H1 (cell line): ENCODE measurements at regions not wholly inside any gene's neighbourhood (a gene's known extent, or its start where the extent isn't known, plus 50 kb on each side); places are given as distances from the start of the nearest gene placed in this dataset.

Experiments used
- CTCF ChIA-PET: fragments of 300-600 bp; sonication (Branson Sonifier 250); formaldehyde crosslinking; loops from one replicate; lab custom pipeline; 2021; ENCODE audit not compliant: partially characterized antibody; lab: Charles Lee
- POLR2A ChIA-PET: fragments of 300-600 bp; sonication (Branson Sonifier 250); formaldehyde crosslinking; loops from one replicate; lab custom pipeline; 2021; ENCODE audit warnings: inconsistent platforms; ENCODE audit not compliant: partially characterized antibody; lab: Charles Lee
- DNase-seq, 2 experiments: peaks; one replicate each; pipeline versions ENCODE4 v3.0.0 to v3.0.0-alpha.2; 2010 to 2022; ENCODE audit warnings: low spot score in 2 of 2, low read depth in 1 of 2, mixed read lengths in 1 of 2
- FAIRE-seq: peaks from 2 replicates; lab custom pipeline; 2011; peaks lifted over from hg19 to GRCh38; lab: Jason Lieb, UNC
- H2AFZ ChIP-seq: 2 replicates; pipeline ENCODE4 v1.8.1; 2012; ENCODE audit warnings: low read length, inconsistent platforms
- H2AK5ac ChIP-seq: 2 replicates; pipeline ENCODE4 v1.6.1; 2013; ENCODE audit warnings: low read depth, low read length
- H2BK120ac ChIP-seq: replicated peaks from 2 replicates; pipeline ENCODE3; 2013; ENCODE audit warnings: low read depth, low read length, inconsistent platforms
- H2BK12ac ChIP-seq: 2 replicates; pipeline ENCODE4 v1.6.1; 2013; ENCODE audit warnings: low read depth, low read length
- H2BK15ac ChIP-seq: 2 replicates; pipeline ENCODE4 v1.6.1; 2013; ENCODE audit warnings: low read length
- H2BK20ac ChIP-seq: 2 replicates; pipeline ENCODE4 v1.6.1; 2013; ENCODE audit warnings: low read length
- H2BK5ac ChIP-seq: 2 replicates; pipeline ENCODE4 v1.6.1; 2013; ENCODE audit warnings: low read depth, low read length
- H3K14ac ChIP-seq: 2 replicates; pipeline ENCODE4 v1.6.1; 2013; ENCODE audit warnings: inconsistent platforms; ENCODE audit not compliant: insufficient read length
- H3K18ac ChIP-seq: 2 replicates; pipeline ENCODE4 v1.6.1; 2013; ENCODE audit warnings: low read length; ENCODE audit errors: extremely low read depth
- H3K23ac ChIP-seq: 2 replicates; pipeline ENCODE4 v1.6.1; 2013; ENCODE audit warnings: inconsistent platforms; ENCODE audit not compliant: insufficient read length
- H3K23me2 ChIP-seq: 2 replicates; pipeline ENCODE4 v1.6.1; 2013; ENCODE audit warnings: low read depth, low read length
- H3K27ac ChIP-seq: 2 replicates; pipeline ENCODE4 v1.6.1; 2011; ENCODE audit warnings: low read depth, low read length, inconsistent platforms
- H3K27me3 ChIP-seq, 4 experiments: replicated peaks in 1 of 4; 1 replicate in 1 of 4; 2 replicates in 3 of 4; pipeline versions ENCODE4 v1.6.1 to v1.8.1; 2011 to 2013; ENCODE audit warnings: low read length in 3 of 4, mild to moderate bottlenecking in 3 of 4, inconsistent platforms in 2 of 4, mixed read lengths in 2 of 4, moderate library complexity in 1 of 4; ENCODE audit not compliant: control insufficient read depth in 3 of 4, insufficient read depth in 3 of 4; ENCODE audit errors: extremely low read depth in 1 of 4
- H3K36me3 ChIP-seq, 4 experiments: 2 replicates each; pipeline versions ENCODE4 v1.6.1 to v1.8.1; 2011 to 2013; ENCODE audit warnings: mild to moderate bottlenecking in 4 of 4, low read length in 3 of 4, moderate library complexity in 2 of 4, control low read depth in 1 of 4, inconsistent platforms in 1 of 4; ENCODE audit not compliant: insufficient read depth in 4 of 4, control insufficient read depth in 2 of 4
- H3K4ac ChIP-seq: replicated peaks from 2 replicates; pipeline ENCODE3; 2013; ENCODE audit warnings: low read length, low read depth, mixed read lengths, inconsistent platforms; ENCODE audit not compliant: insufficient read length
- H3K4me1 ChIP-seq, 4 experiments: replicated peaks in 1 of 4; 1 replicate in 1 of 4; 2 replicates in 3 of 4; pipeline versions ENCODE4 v1.6.1 to v1.8.1; 2011 to 2013; ENCODE audit warnings: low read length in 3 of 4, inconsistent platforms in 2 of 4, mixed read lengths in 1 of 4; ENCODE audit not compliant: insufficient read depth in 4 of 4, control insufficient read depth in 3 of 4
- H3K4me2 ChIP-seq, 2 experiments: 2 replicates each; pipeline versions ENCODE4 v1.6.1 to v1.8.1; 2011 to 2013; ENCODE audit warnings: low read depth in 2 of 2, low read length in 2 of 2, control low read depth in 1 of 2, inconsistent platforms in 1 of 2, mild to moderate bottlenecking in 1 of 2; ENCODE audit not compliant: insufficient read depth in 1 of 2
- H3K4me3 ChIP-seq, 4 experiments: fragments of 200-600, 300-600 bp in 1 of 4; sonication (generic), shearing (Covaris generic), sonication (Bioruptor Twin) in 1 of 4; 2 replicates each; pipeline versions ENCODE4 v1.5.1 to v1.8.1; 2011 to 2016; ENCODE audit warnings: low read length in 4 of 4, low read depth in 3 of 4, control low read depth in 2 of 4, inconsistent platforms in 2 of 4, mild to moderate bottlenecking in 2 of 4, mixed read lengths in 1 of 4, moderate library complexity in 1 of 4; ENCODE audit not compliant: insufficient read depth in 2 of 4; ENCODE audit errors: extremely low read depth in 1 of 4
- H3K56ac ChIP-seq: replicated peaks from 2 replicates; pipeline ENCODE3; 2013; ENCODE audit warnings: low read depth, mild to moderate bottlenecking, mixed read lengths, low read length, inconsistent platforms; ENCODE audit not compliant: insufficient read length
- H3K79me1 ChIP-seq: 2 replicates; pipeline ENCODE4 v1.6.1; 2013; ENCODE audit warnings: low read depth, low read length, control low read depth
- H3K79me2 ChIP-seq, 2 experiments: 2 replicates each; pipeline versions ENCODE4 v1.6.1 to v1.8.1; 2012 to 2013; ENCODE audit warnings: low read length in 2 of 2, mild to moderate bottlenecking in 2 of 2, inconsistent platforms in 1 of 2; ENCODE audit not compliant: insufficient read depth in 2 of 2, control insufficient read depth in 1 of 2
- H3K9ac ChIP-seq, 4 experiments: replicated peaks in 1 of 4; 1 replicate in 1 of 4; 2 replicates in 3 of 4; pipeline versions ENCODE4 v1.6.1 to v1.8.1; 2011 to 2013; ENCODE audit warnings: low read depth in 3 of 4, low read length in 3 of 4, control low read depth in 2 of 4, mild to moderate bottlenecking in 2 of 4, moderate library complexity in 2 of 4, inconsistent platforms in 1 of 4; ENCODE audit errors: extremely low read depth in 1 of 4
- H3K9me3 ChIP-seq, 2 experiments: 2 replicates each; pipeline versions ENCODE4 v1.6.1 to v1.8.1; 2012 to 2013; ENCODE audit warnings: mild to moderate bottlenecking in 2 of 2, moderate library complexity in 2 of 2, control low read depth in 1 of 2, inconsistent platforms in 1 of 2, low read depth in 1 of 2, low read length in 1 of 2, mixed read lengths in 1 of 2; ENCODE audit not compliant: insufficient read depth in 2 of 2
- H4K20me1 ChIP-seq, 2 experiments: replicated peaks in 1 of 2; 2 replicates each; pipeline versions ENCODE3 to v1.8.1; 2011 to 2013; ENCODE audit warnings: inconsistent platforms in 2 of 2, low read length in 2 of 2, mild to moderate bottlenecking in 1 of 2; ENCODE audit not compliant: insufficient read depth in 2 of 2, control insufficient read depth in 1 of 2
- H4K5ac ChIP-seq: 2 replicates; pipeline ENCODE4 v1.6.1; 2013; ENCODE audit warnings: low read length, low read depth, mixed read lengths, inconsistent platforms; ENCODE audit not compliant: insufficient read length
- H4K8ac ChIP-seq: 2 replicates; pipeline ENCODE4 v1.8.0; 2013; ENCODE audit warnings: mild to moderate bottlenecking, moderate library complexity, low read length, inconsistent platforms; ENCODE audit not compliant: insufficient read depth; ENCODE audit errors: extremely low read depth
- H4K91ac ChIP-seq: replicated peaks from 2 replicates; pipeline ENCODE3; 2013; ENCODE audit warnings: low read length, mixed read lengths, inconsistent platforms; ENCODE audit not compliant: insufficient read length
- CBX8 ChIP-seq: fragments of 300-800, 300-1000 bp; sonication (generic); IDR thresholded peaks from 2 replicates; pipeline ENCODE4 v1.7.1; 2016; ENCODE audit warnings: low read depth, low read length, borderline replicate concordance
- CREB1 ChIP-seq: IDR thresholded peaks from 2 replicates; pipeline ENCODE4 v1.6.1; 2012; ENCODE audit warnings: inconsistent platforms
- CTBP2 ChIP-seq: IDR thresholded peaks from 2 replicates; pipeline ENCODE4 v1.7.0; 2011; ENCODE audit warnings: borderline replicate concordance, mild to moderate bottlenecking, moderate library complexity, mixed read lengths, low read length; ENCODE audit not compliant: insufficient read depth, insufficient read length
- JUN ChIP-seq: IDR thresholded peaks from 2 replicates; pipeline ENCODE4 v1.6.1; 2011; ENCODE audit warnings: low read depth, mild to moderate bottlenecking, improper control_type of control experiment, low read length
- KDM4A ChIP-seq: IDR thresholded peaks from one replicate; pipeline ENCODE4 v1.7.1; 2012; ENCODE audit warnings: low read depth, mild to moderate bottlenecking, moderate library complexity, low read length, inconsistent platforms; ENCODE audit not compliant: severe bottlenecking
- MAFK ChIP-seq: IDR thresholded peaks from 2 replicates; pipeline ENCODE4 v1.6.1; 2012; ENCODE audit warnings: low read depth, mild to moderate bottlenecking, improper control_type of control experiment, low read length
- SP1 ChIP-seq: IDR thresholded peaks from 2 replicates; pipeline ENCODE4 v1.6.1; 2011; ENCODE audit warnings: low read depth, low read length
- SUZ12 ChIP-seq: fragments of 200-600 bp; sonication (generic); IDR thresholded peaks from 2 replicates; pipeline ENCODE4 v1.6.1; 2012; ENCODE audit warnings: mild to moderate bottlenecking, inconsistent platforms, low read length, moderate library complexity, mixed read lengths
- TAF1 ChIP-seq: IDR thresholded peaks from 2 replicates; pipeline ENCODE4 v1.6.1; 2011; ENCODE audit warnings: mild to moderate bottlenecking, low read depth, low read length
- YY1 ChIP-seq: IDR thresholded peaks from 2 replicates; pipeline ENCODE4 v1.6.1; 2011; ENCODE audit warnings: low read depth, mild to moderate bottlenecking, low read length
- WGBS, 2 experiments: shearing (Covaris generic) in 1 of 2; methylation state at CpG; one replicate each; pipeline versions ENCODE4 v1.1.6 to v1.1.7; 2013 to 2015; ENCODE audit warnings: low lambda C conversion rate in 2 of 2, mixed read lengths in 2 of 2, inconsistent platforms in 1 of 2, low coverage in 1 of 2, missing lambda C conversion rate in 1 of 2; ENCODE audit not compliant: insufficient replicate concordance in 2 of 2, insufficient coverage in 1 of 2, insufficient read length in 1 of 2; ENCODE audit errors: extremely low coverage in 1 of 2, missing lambda C conversion rate in 1 of 2; 5-methylcytosine and 5-hydroxymethylcytosine counted together
- TF ChIP-seq, protein P1 (sequence below): IDR thresholded peaks from 2 replicates; pipeline ENCODE4 v1.6.1; 2012; ENCODE audit warnings: inconsistent platforms
- TF ChIP-seq, protein P2 (sequence below): IDR thresholded peaks from 2 replicates; pipeline ENCODE4 v1.6.1; 2011; ENCODE audit warnings: low read length, improper control_type of control experiment

- Histone ChIP-seq H3K18ac (no peak overlapping the region), H3K27me3 (no peaks in the 10 kb centered on the region), H3K27ac (no peak overlapping the region), H3K4ac (no peak overlapping the region), H4K5ac (no peak overlapping the region), H3K23me2 (no peaks in the 10 kb centered on the region), H3K14ac (no peak overlapping the region), H2BK12ac (no peak overlapping the region), H3K9ac (no peak overlapping the region), H3K9me3 (no peaks in the 10 kb centered on the region), H3K4me2 (no peak overlapping the region), H3K79me1 (no peaks in the 10 kb centered on the region), H2BK15ac (no peak overlapping the region), H4K91ac (no peak overlapping the region), H2BK120ac (no peak overlapping the region), H2AK5ac (no peak overlapping the region), H3K56ac (no peak overlapping the region), H2BK5ac (no peak overlapping the region), H3K79me2 (no peaks in the 10 kb centered on the region), H3K4me3 (no peak overlapping the region), H2BK20ac (no peak overlapping the region), H4K20me1 (no peaks in the 10 kb centered on the region), H3K36me3 (no peaks in the 10 kb centered on the region), H4K8ac (no peak overlapping the region), H3K23ac (no peak overlapping the region), H2AFZ (peak overlapping the region; percentile 30; the same call in 1 of the 2 replicates), H3K4me1 (peaks cover 0 to 4% (median 1%) of the 10 kb centered on the region in 4 experiments; a peak in 1 of 7 replicates)
- FAIRE-seq (no peak), DNase-seq (no peak)
- ChIA-PET POLR2A (interaction anchor here (0.6 to 1.4 kb wide), 2 partner anchors 10 to 82 kb away, joined by 3 to 4 read pairs; no protein-coding TSS in a partner anchor), CTCF (interaction anchor here (2.1 to 2.5 kb wide), 2 partner anchors 13 to 24 kb away, joined by 4 to 5 read pairs; no protein-coding TSS in a partner anchor)
- WGBS, 2 experiments, result 81% methylated on average over 2 of the region's 2 CpGs; no CpG with 5 or more reads in 1 of the 2 experiments
- TF ChIP-seq SP1, result no peak
- TF ChIP-seq TAF1, result no peak
- TF ChIP-seq, protein P1, sequence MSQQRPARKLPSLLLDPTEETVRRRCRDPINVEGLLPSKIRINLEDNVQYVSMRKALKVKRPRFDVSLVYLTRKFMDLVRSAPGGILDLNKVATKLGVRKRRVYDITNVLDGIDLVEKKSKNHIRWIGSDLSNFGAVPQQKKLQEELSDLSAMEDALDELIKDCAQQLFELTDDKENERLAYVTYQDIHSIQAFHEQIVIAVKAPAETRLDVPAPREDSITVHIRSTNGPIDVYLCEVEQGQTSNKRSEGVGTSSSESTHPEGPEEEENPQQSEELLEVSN, result no peak
- no peak for TF ChIP-seq MAFK
- TF ChIP-seq JUN, result no peak
- no peak for TF ChIP-seq KDM4A
- no peak for TF ChIP-seq CREB1
- no peak for TF ChIP-seq CBX8
- TF ChIP-seq SUZ12, result no peak
- no peak for TF ChIP-seq CTBP2
- no peak for TF ChIP-seq YY1
- TF ChIP-seq, protein P2, sequence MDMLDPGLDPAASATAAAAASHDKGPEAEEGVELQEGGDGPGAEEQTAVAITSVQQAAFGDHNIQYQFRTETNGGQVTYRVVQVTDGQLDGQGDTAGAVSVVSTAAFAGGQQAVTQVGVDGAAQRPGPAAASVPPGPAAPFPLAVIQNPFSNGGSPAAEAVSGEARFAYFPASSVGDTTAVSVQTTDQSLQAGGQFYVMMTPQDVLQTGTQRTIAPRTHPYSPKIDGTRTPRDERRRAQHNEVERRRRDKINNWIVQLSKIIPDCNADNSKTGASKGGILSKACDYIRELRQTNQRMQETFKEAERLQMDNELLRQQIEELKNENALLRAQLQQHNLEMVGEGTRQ, result no peak
Measured at GRCh38 chr6:22631091-22631490, 61.7 kb downstream of the HDGFL1 start.
